ENCODE measurements at regions not wholly inside any gene's neighbourhood (a gene's known extent, or its start where the extent isn't known, plus 50 kb on each side); places are given as distances from the start of the nearest gene placed in this dataset.

DNA sequence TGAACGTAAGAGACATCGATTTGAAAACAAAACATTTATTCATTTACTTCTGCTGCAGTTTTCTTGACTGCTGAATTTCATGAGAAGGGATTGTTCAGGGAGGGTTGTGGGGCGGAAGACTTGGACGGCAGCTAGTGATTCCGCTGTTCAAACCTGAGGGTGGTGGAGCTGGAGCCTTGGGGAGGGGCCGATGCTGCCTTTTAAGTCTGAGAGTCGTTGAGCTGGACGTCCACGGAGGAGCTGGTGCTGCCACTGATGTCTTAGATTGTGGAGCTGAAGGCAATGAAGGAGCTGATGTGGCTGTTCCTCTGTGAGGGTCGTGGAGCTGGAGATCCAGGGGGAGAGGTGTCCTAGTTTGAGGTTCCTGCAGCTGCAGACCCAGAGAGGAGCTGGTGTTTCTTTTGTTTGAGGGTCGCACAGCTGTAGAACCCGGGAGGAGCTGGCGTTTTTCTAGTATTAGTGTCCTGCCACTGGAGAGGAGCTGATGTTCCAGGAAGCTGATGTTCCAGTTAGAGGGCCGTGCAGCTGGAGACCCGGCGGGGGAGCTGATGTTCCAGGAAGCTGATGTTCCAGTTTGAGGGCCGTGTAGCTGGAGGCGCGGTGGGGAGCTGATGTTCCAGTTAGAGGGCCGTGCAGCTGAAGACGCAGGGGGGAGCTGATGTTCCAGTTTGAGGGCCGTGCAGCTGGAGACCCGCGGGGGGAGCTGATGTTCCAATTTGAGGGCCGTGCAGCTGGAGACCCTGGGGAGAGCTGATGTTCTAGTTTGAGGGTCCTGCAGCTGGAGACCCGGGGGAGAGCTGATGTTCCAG is 150.9 kb downstream of the RTP5 start:
- Histone ChIP-seq H3K36me3 (no peaks in the 10 kb centered on the region), H3K4me3 (no peak overlapping the region), H4K20me1 (no peaks in the 10 kb centered on the region; a peak in 1 of 22 replicates), H3K4me2 (peak overlapping the region in 8 of 11 experiments; percentile 1 to 49 (median 25); a peak in 13 of 22 replicates), H3K4me1 (peaks cover 0 to 77% (median 42%) of the 10 kb centered on the region in 10 experiments; a peak in 15 of 20 replicates), H3K27ac (peak overlapping the region in 2 of 11 experiments; percentile 2 to 18; a peak in 3 of 22 replicates), H3K9me3 (replicated peaks in 1 of 11) (peaks cover 11 to 90% (median 51%) of the 10 kb centered on the region in 11 experiments; a peak in 20 of 22 replicates), H3K9ac (no peak overlapping the region), H3K27me3 (peaks cover 0 to 53% (median 0%) of the 10 kb centered on the region in 11 experiments; a peak in 9 of 22 replicates)
- TF ChIP-seq Cebpa-rat (IDR thresholded peaks at IDR 0.05), result no peak

DNA sequence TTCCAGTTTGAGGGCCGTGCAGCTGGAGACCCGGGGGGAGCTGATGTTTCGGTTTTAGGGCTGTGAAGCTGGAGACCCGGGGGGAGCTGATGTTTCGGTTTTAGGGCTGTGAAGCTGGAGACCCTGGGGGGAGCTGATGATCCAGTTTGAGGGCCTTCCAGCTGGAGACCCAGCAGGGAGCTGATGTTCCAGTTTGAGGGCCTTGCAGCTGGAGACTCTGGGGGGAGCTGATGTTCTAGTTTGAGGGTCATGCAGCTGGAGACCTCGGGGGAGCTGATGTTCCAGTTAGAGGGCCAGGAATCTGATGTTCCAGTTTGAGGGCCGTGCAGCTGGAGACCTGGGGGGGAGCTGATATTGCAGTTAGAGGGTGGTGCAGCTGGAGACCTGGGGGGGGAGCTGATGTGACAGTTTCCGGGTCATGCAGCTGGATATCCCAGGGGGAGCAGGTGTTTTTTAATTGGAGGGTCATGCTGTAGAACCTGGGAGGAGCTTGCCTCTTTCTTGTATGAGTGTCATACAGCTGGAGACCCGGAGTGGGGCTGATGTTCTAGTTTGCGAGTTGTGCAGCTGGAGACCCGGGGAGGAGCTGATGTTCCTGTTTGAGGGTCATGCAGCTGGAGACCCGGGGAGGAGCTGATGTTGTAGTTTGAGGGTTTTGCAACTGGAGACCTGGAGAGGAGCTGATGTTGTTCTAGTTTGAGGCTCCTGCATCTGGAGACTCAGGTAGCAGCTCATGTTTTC is 153.2 kb downstream of the RTP5 start:
- peak overlapping the region in 2 of 10 experiments; percentile 5 to 29; a peak in 3 of 20 replicates for H3K4me3 ChIP-seq
- peaks cover 0 to 56% (median 0%) of the 10 kb centered on the region in 11 experiments; a peak in 9 of 22 replicates for H3K27me3 ChIP-seq

DNA sequence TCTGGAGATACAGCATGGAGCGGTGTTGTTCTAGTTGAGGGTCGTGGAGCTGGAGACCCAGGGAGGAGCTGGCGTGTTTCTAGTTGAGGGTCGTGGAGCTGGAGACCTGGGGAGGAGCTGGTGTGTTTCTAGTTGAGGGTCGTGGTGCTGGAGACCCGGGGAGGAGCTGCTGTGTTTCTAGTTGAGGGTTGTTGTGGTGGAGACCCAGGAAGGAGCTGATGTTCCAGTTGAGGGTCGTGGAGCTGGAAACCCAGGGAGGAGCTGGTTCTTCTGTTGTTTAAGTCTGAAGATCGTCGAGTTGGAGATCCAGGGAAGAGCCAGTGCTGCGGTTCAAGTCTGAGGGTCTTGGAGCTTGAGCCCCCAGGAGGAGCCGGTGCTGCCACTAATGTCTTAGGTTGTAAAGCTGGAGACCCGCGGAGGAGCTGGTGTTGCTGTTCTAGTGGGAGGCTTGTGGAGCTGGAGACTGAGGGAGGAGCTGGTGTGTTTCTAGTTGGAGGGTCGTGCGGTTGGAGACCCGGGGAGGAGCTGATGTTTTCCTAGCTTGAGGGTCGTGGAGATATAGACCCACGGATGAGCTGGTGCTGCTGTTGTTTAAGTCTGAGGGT is 155.3 kb downstream of the RTP5 start:
- H4K20me1 ChIP-seq, result peaks cover 0 to 6% (median 0%) of the 10 kb centered on the region in 11 experiments; a peak in 2 of 22 replicates
- H3K36me3 ChIP-seq, result no peaks in the 10 kb centered on the region
- H3K4me1 ChIP-seq, result peaks cover 16 to 60% (median 48%) of the 10 kb centered on the region in 10 experiments; a peak in 19 of 20 replicates
- H3K9me3 ChIP-seq (replicated peaks in 1 of 11), result peaks cover 11 to 71% (median 48%) of the 10 kb centered on the region in 11 experiments; a peak in 21 of 22 replicates
- peaks cover 0 to 74% (median 10%) of the 10 kb centered on the region in 11 experiments; a peak in 11 of 22 replicates for H3K27me3 ChIP-seq
- no peak for TF ChIP-seq Cebpa-rat (IDR thresholded peaks at IDR 0.05)
- H3K4me3 ChIP-seq, result no peak overlapping the region
- H3K27ac ChIP-seq, result no peak overlapping the region
- no peak overlapping the region; a peak in 1 of 22 replicates for H3K4me2 ChIP-seq
- H3K9ac ChIP-seq, result no peak overlapping the region

More for the DNA sequence above, 153.2 kb downstream of the RTP5 start:
- H3K9me3 ChIP-seq (replicated peaks in 1 of 11), result peaks cover 11 to 76% (median 51%) of the 10 kb centered on the region in 11 experiments; a peak in 20 of 22 replicates
- peak overlapping the region in 8 of 11 experiments; percentile 37 to 60 (median 54); a peak in 15 of 22 replicates for H3K4me2 ChIP-seq
- H3K4me1 ChIP-seq, result peaks cover 11 to 68% (median 47%) of the 10 kb centered on the region in 10 experiments; a peak in 16 of 20 replicates
- H3K36me3 ChIP-seq, result no peaks in the 10 kb centered on the region
- H4K20me1 ChIP-seq, result no peaks in the 10 kb centered on the region; a peak in 1 of 22 replicates
- no peak overlapping the region for H3K9ac ChIP-seq
- H3K27ac ChIP-seq, result peak overlapping the region in 3 of 11 experiments; percentile 12 to 42 (median 14); a peak in 4 of 22 replicates
- no peak for TF ChIP-seq Cebpa-rat (IDR thresholded peaks at IDR 0.05)

DNA sequence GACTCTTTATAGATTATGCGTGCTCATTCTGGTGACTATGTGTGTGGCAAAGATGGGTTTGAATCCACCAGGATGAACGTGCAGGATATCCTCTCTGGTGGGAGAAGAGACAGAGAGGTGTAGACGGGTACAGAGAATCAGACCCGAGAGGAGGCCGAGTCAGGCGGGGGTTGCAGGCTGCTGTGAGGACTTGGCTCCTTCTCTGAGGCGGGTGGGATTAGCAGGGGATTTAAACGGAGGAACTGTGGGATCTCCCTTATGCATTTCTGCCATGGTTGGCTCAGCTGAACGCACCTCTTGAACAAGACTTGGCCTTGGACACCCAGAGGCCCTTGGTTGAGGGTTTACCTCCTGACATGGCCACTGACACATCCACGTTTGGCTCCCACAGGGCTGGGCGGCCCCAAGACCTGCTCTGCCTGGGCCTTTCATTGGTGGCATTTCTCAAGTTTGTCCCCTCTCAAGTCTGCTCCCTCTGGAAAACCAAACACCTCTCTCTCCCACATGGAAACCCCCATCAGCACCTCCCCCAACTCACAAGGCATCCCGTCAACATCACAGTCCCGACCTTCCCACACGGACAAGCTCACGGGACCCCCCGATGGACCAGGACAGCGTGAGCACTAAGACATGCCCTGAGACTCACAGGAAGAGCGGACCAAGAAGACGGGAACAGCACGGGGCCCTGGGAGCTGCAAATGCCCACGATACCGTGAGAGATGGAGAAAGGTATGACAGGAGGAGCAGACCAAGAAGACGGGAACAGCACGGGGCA is 158.3 kb downstream of the RTP5 start:
- peaks cover 23 to 61% (median 43%) of the 10 kb centered on the region in 10 experiments for H3K4me1 ChIP-seq
- no peak overlapping the region for H3K4me3 ChIP-seq
- no peaks in the 10 kb centered on the region for H3K36me3 ChIP-seq
- H3K9ac ChIP-seq, result no peak overlapping the region
- peaks cover 0 to 20% (median 4%) of the 10 kb centered on the region in 11 experiments; a peak in 8 of 22 replicates for H4K20me1 ChIP-seq
- peaks cover 0 to 76% (median 15%) of the 10 kb centered on the region in 11 experiments; a peak in 18 of 22 replicates for H3K27me3 ChIP-seq
- peaks cover 11 to 43% (median 36%) of the 10 kb centered on the region in 11 experiments; a peak in 21 of 22 replicates for H3K9me3 ChIP-seq (replicated peaks in 1 of 11)
- no peak for TF ChIP-seq Cebpa-rat (IDR thresholded peaks at IDR 0.05)
- H3K27ac ChIP-seq, result no peak overlapping the region
- 0 out of 22 replicates have a peak overlapping the region, but pooled peaks of 1 of the 11 experiments have one; percentile 19 for H3K4me2 ChIP-seq

DNA sequence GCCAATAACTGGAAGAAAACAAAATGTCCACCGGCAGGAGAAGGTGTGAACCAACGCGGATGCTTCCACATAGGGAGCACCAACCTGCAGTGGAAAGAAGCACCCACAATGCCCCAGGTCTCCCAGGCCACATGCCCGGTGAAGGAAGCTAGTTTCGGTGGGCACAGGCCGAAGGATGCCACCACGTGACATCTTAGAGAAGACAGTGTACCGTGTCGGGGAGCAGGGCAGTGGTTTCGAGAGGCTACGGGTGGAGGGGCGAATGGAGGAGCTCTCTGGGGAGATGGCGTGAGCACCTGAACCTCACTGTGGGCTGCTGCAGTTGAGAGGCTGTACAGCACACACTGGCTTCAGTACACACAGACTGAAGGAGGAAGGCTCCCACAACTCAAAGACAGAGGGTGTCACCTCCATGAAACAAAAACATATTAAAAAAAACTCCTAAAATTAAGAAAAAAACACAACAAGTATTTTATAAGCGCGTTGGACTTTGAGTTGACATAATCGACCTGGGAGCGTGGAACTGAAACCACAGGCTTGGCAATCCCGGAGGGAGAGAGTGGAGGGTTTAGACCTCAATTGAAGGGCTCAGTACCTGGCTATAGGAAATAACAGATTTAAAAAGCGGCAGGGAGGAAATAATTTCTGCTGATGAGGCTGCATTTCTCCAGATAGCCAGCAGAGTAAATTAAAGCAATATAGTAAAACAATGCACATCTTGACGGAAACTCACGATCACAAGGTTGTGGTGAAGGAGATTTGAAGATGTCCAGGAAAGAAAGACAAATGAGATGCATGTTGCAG is 160.1 kb downstream of the RTP5 start:
- H3K4me2 ChIP-seq, result peak overlapping the region in 10 of 11 experiments; percentile 10 to 80 (median 60); a peak in 17 of 22 replicates
- peaks cover 4 to 25% (median 18%) of the 10 kb centered on the region in 11 experiments; a peak in 20 of 22 replicates for H3K9me3 ChIP-seq (replicated peaks in 1 of 11)

DNA sequence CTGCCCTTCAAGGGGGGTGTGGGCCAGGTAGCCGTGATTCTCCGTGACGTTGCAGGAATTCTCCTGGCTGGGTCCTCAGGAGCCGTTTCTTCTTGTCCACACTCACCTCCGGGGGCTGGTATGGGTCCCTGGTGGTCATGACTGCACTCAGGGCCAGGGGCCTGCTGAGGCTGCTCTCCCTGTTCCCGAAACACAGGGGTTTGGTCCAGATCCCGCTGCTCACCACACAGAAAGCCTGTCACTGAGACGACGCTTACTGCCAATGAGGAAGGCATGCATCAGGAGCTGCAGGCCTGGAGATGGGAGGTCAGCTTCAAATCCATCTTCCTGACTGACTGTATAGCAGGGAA is 160.7 kb downstream of the RTP5 start:
- Histone ChIP-seq H4K20me1 (peaks cover 0 to 40% (median 4%) of the 10 kb centered on the region in 11 experiments; a peak in 8 of 22 replicates), H3K27me3 (peaks cover 3 to 76% (median 31%) of the 10 kb centered on the region in 11 experiments; a peak in 19 of 22 replicates)

More for the DNA sequence above, 160.1 kb downstream of the RTP5 start:
- Histone ChIP-seq H3K36me3 (no peaks in the 10 kb centered on the region), H3K27me3 (peaks cover 3 to 76% (median 31%) of the 10 kb centered on the region in 11 experiments; a peak in 19 of 22 replicates), H4K20me1 (peaks cover 0 to 35% (median 4%) of the 10 kb centered on the region in 11 experiments; a peak in 8 of 22 replicates), H3K4me1 (peaks cover 23 to 50% (median 37%) of the 10 kb centered on the region in 10 experiments), H3K9ac (no peak overlapping the region), H3K4me3 (no peak overlapping the region), H3K27ac (no peak overlapping the region)
- no peak for TF ChIP-seq Cebpa-rat (IDR thresholded peaks at IDR 0.05)

DNA sequence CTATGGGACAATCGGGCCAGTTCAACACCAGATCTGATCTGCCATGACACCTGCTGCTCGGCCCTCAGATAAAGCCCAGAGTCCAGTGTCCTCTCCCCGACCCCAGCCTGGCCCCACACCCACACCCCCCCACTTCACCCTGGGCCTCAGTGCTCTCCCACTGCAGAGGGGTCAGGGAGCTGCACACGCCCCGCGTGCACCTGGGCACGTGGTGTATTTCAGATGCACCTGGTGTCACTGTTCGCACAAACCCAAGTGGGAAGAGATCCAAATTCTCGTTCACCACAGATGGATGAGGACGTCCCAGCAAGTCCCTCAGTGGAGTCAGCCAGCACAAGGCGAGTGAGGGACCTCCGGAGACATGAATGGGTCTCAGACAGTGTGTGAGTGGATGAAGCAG is 161.3 kb downstream of the RTP5 start:
- no peak overlapping the region for H3K4me3 ChIP-seq
- peaks cover 0 to 18% (median 12%) of the 10 kb centered on the region in 11 experiments; a peak in 18 of 22 replicates for H3K9me3 ChIP-seq (replicated peaks in 1 of 11)
- peaks cover 0 to 44% (median 4%) of the 10 kb centered on the region in 11 experiments; a peak in 8 of 22 replicates for H4K20me1 ChIP-seq
- peak overlapping the region; percentile 66 to 89 (median 79); a peak in 20 of 22 replicates for H3K4me2 ChIP-seq
- H3K27ac ChIP-seq, result no peak overlapping the region
- no peak overlapping the region for H3K9ac ChIP-seq
- peaks cover 3 to 81% (median 31%) of the 10 kb centered on the region in 11 experiments; a peak in 19 of 22 replicates for H3K27me3 ChIP-seq
- TF ChIP-seq Cebpa-rat (IDR thresholded peaks at IDR 0.05), result no peak
- no peaks in the 10 kb centered on the region for H3K36me3 ChIP-seq
- H3K4me1 ChIP-seq, result peaks cover 23 to 48% (median 37%) of the 10 kb centered on the region in 10 experiments

More for the DNA sequence above, 160.7 kb downstream of the RTP5 start:
- Histone ChIP-seq H3K4me3 (no peak overlapping the region), H3K4me2 (peak overlapping the region in 6 of 11 experiments; percentile 20 to 80 (median 70); a peak in 7 of 22 replicates), H3K4me1 (peaks cover 23 to 50% (median 37%) of the 10 kb centered on the region in 10 experiments), H3K27ac (no peak overlapping the region), H3K36me3 (no peaks in the 10 kb centered on the region), H3K9me3 (replicated peaks in 1 of 11) (peaks cover 0 to 20% (median 12%) of the 10 kb centered on the region in 11 experiments; a peak in 19 of 22 replicates), H3K9ac (no peak overlapping the region)
- no peak for TF ChIP-seq Cebpa-rat (IDR thresholded peaks at IDR 0.05)

All from BLaER1 treated with 17β-estradiol and CSF1 and Interleukin-3, amounts not matched to agents 10 nM and 100 nM (cell line).